ENCODE measurements at regions not wholly inside any gene's neighbourhood (a gene's known extent, or its start where the extent isn't known, plus 50 kb on each side); places are given as distances from the start of the nearest gene placed in this dataset.
"Not testable (repeated sequence)": the region's sequence is repeated elsewhere in the genome, so short reads cannot be mapped to it uniquely, and the experiment has no call there.

DNA sequence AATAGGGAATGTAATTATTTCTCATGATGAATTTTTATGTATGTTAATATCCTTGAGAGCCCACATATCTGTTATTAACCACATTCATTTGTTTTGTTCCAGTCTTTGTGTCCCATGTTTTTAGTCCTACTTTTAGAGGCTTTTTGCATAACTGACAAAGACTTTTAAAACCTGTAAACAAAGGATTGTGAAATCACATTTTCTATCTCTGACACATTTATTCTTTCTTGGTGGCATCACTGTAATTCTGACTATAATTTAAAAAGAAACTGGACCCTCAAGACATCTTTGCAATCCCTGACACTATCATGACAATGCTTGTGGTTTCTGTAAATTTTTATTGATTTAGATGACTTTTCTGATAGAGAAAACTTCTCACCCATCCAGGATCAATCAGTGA, 313.1 kb downstream of the SIPA1L2 start:
- ChIA-PET POLR2A (no interaction called here), CTCF (ENCODE audit: low intra/inter-chr PET ratio) (no interaction called here)
- ATAC-seq = no peak
- Histone ChIP-seq H4K20me1 (replicated peaks; ENCODE audit: control insufficient read depth, insufficient read depth, low read length) (no peaks in the 10 kb centered on the region), H3K27ac (ENCODE audit: extremely low read depth, low read depth, low read length) (no peak overlapping the region), H3K4me1 (replicated peaks in 1 of 2; ENCODE audit: control insufficient read depth in 2 of 2, insufficient read depth in 2 of 2, low read length in 2 of 2) (no peaks in the 10 kb centered on the region), H2AFZ (ENCODE audit: low read depth, low read length) (no peak overlapping the region), H3K4me2 (ENCODE audit: insufficient read depth, low read length) (no peak overlapping the region), H3K9ac (ENCODE audit: insufficient read depth in 1 of 2, low read depth in 2 of 2, low read length in 2 of 2) (no peak overlapping the region), H3K36me3 (ENCODE audit: control insufficient read depth, insufficient read depth, low read length) (no peaks in the 10 kb centered on the region), H3K9me3 (replicated peaks; ENCODE audit: control insufficient read depth, insufficient read depth, low read depth, low read length) (0 out of 2 replicates have a peak, but pooled peaks cover 3% of the 10 kb centered on the region), H3K79me2 (ENCODE audit: control insufficient read depth, insufficient read depth, low read length) (no peaks in the 10 kb centered on the region), H3K9me1 (ENCODE audit: control insufficient read depth, insufficient read depth, low read length) (no peaks in the 10 kb centered on the region), H3K4me3 (no peak overlapping the region), H3K27me3 (ENCODE audit: control insufficient read depth in 2 of 2, insufficient read depth in 2 of 2, low read length in 2 of 2) (no peaks in the 10 kb centered on the region)
- BruUV-seq (replicated peaks) = no TSS peak
- DNase-seq (ENCODE audit: extremely low read depth in 1 of 4, low spot score in 3 of 4) = no peak
- FAIRE-seq = no peak
- intact Hi-C loops (cut with micrococcal nuclease) (no loop called here), in situ Hi-C loops (cut with MboI) (no loop called here)
- TF ChIP-seq IRF2 (CRISPR knock-in tag; IDR thresholded peaks at IDR 0.05) = no peak

DNA sequence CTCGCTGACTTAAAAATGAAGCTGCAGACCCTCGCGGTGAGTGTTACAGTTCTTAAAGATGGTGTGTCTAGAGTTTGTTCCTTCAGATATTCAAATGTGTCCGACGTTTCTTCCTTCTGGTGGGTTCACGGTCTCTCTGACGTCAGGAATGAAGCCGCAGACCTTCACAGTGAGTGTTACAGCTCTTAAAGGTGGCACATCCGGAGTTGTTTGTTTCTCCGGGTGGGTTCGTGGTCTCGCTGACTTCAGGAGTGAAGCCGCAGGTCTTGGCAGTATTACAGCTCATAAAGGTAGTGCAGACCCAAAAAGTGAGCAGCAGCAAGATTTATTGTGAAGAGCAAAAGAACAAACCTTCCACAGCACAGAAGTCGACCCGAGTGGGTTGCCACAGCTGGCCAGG, 316.1 kb downstream of the SIPA1L2 start:
- FAIRE-seq; H3K27ac ChIP-seq (ENCODE audit: extremely low read depth, low read depth, low read length); H3K4me1 ChIP-seq (replicated peaks in 1 of 2; ENCODE audit: control insufficient read depth in 2 of 2, insufficient read depth in 2 of 2, low read length in 2 of 2); ATAC-seq; DNase-seq (ENCODE audit: extremely low read depth in 1 of 4, low spot score in 3 of 4); H4K20me1 ChIP-seq (replicated peaks; ENCODE audit: control insufficient read depth, insufficient read depth, low read length); intact Hi-C loops (cut with micrococcal nuclease); H2AFZ ChIP-seq (ENCODE audit: low read depth, low read length); BruUV-seq (replicated peaks); H3K27me3 ChIP-seq (ENCODE audit: control insufficient read depth in 2 of 2, insufficient read depth in 2 of 2, low read length in 2 of 2); in situ Hi-C loops (cut with MboI); H3K4me3 ChIP-seq; H3K79me2 ChIP-seq (ENCODE audit: control insufficient read depth, insufficient read depth, low read length); H3K9me3 ChIP-seq (replicated peaks; ENCODE audit: control insufficient read depth, insufficient read depth, low read depth, low read length); H3K4me2 ChIP-seq (ENCODE audit: insufficient read depth, low read length); H3K9ac ChIP-seq (ENCODE audit: insufficient read depth in 1 of 2, low read depth in 2 of 2, low read length in 2 of 2); CTCF ChIA-PET (ENCODE audit: low intra/inter-chr PET ratio); H3K36me3 ChIP-seq (ENCODE audit: control insufficient read depth, insufficient read depth, low read length); POLR2A ChIA-PET; H3K9me1 ChIP-seq (ENCODE audit: control insufficient read depth, insufficient read depth, low read length): not testable (repeated sequence)
- WGBS (ENCODE audit: insufficient coverage, low coverage, missing lambda C conversion rate) = 1% methylated on average over 15 of the region's 15 CpGs

Measured in K562 (cell line).